CD14-positive monocyte (primary cell): ENCODE measurements at regions not wholly inside any gene's neighbourhood (a gene's known extent, or its start where the extent isn't known, plus 50 kb on each side); places are given as distances from the start of the nearest gene placed in this dataset.

Experiments
- DNase-seq, 3 donors: peaks; one replicate each; pipeline ENCODE4 v3.0.0-alpha.2; 2011 to 2022
- H2AFZ ChIP-seq: 2 replicates; pipeline ENCODE4 v1.6.0; 2012; ENCODE audit warnings: mild to moderate bottlenecking, low read depth, low read length, inconsistent platforms; ENCODE audit not compliant: insufficient read depth, poor library complexity, severe bottlenecking
- H3K27ac ChIP-seq, 2 donors: 1 replicate in 1 of 2; 2 replicates in 1 of 2; pipeline ENCODE4 v1.5.1; 2012 to 2013; ENCODE audit warnings: low read length in 2 of 2, control low read depth in 1 of 2, inconsistent platforms in 1 of 2, low read depth in 1 of 2, mild to moderate bottlenecking in 1 of 2
- H3K27me3 ChIP-seq, 2 donors: one replicate each; pipeline versions ENCODE4 v1.6.0 to v1.6.1; 2011 to 2013; ENCODE audit warnings: low read length in 2 of 2; ENCODE audit not compliant: control insufficient read depth in 2 of 2, insufficient read depth in 2 of 2
- H3K36me3 ChIP-seq, 2 donors: replicated peaks in 1 of 2; 1 replicate in 1 of 2; 2 replicates in 1 of 2; pipeline versions ENCODE4 v1.5.1 to v1.6.1; 2012 to 2013; ENCODE audit warnings: low read length in 2 of 2, control low read depth in 1 of 2, inconsistent platforms in 1 of 2, mild to moderate bottlenecking in 1 of 2; ENCODE audit not compliant: insufficient read depth in 2 of 2, control insufficient read depth in 1 of 2
- H3K4me1 ChIP-seq, 2 donors: 1 replicate in 1 of 2; 2 replicates in 1 of 2; pipeline versions ENCODE4 v1.5.1 to v1.6.1; 2012 to 2013; ENCODE audit warnings: low read length in 2 of 2, control low read depth in 1 of 2, inconsistent platforms in 1 of 2, mild to moderate bottlenecking in 1 of 2, moderate library complexity in 1 of 2; ENCODE audit not compliant: insufficient read depth in 2 of 2, control insufficient read depth in 1 of 2
- H3K4me2 ChIP-seq: replicated peaks from 2 replicates; pipeline ENCODE3; 2012; ENCODE audit warnings: low read length, moderate library complexity, mild to moderate bottlenecking; ENCODE audit not compliant: poor library complexity, severe bottlenecking; ENCODE audit errors: extremely low read depth
- H3K4me3 ChIP-seq, 3 experiments: fragments of 200-600 bp in 1 of 3; sonication (generic) in 1 of 3; replicated peaks in 1 of 3; 1 replicate in 2 of 3; 2 replicates in 1 of 3; pipeline ENCODE4 v1.5.1; 2011 to 2013; ENCODE audit warnings: low read length in 3 of 3, mild to moderate bottlenecking in 3 of 3, control low read depth in 2 of 3, low read depth in 2 of 3, inconsistent platforms in 1 of 3, moderate library complexity in 1 of 3
- H3K79me2 ChIP-seq: 2 replicates; pipeline ENCODE4 v1.6.0; 2012; ENCODE audit warnings: mild to moderate bottlenecking, control low read depth, inconsistent platforms, low read length, moderate library complexity; ENCODE audit not compliant: insufficient read depth
- H3K9ac ChIP-seq: 2 replicates; pipeline ENCODE4 v1.6.0; 2017; ENCODE audit warnings: low read length, mild to moderate bottlenecking; ENCODE audit not compliant: insufficient read depth, poor library complexity, severe bottlenecking
- H3K9me3 ChIP-seq, 2 donors: replicated peaks in 1 of 2; 1 replicate in 1 of 2; 2 replicates in 1 of 2; pipeline versions ENCODE4 v1.5.1 to v1.6.1; 2012 to 2013; ENCODE audit warnings: low read length in 2 of 2, control low read depth in 1 of 2; ENCODE audit not compliant: control insufficient read depth in 1 of 2, insufficient read depth in 1 of 2
- H4K20me1 ChIP-seq: 2 replicates; pipeline ENCODE4 v1.6.0; 2012; ENCODE audit warnings: mild to moderate bottlenecking, low read length, control low read depth, moderate library complexity; ENCODE audit not compliant: insufficient read depth
- H3K27ac Mint-ChIP-seq, 7 donors: one replicate each; pipeline ENCODE4 v1.8.0; 2020; ENCODE audit warnings: mild to moderate bottlenecking in 7 of 7, mixed read lengths in 7 of 7, moderate library complexity in 6 of 7, inconsistent platforms in 2 of 7
- H3K27me3 Mint-ChIP-seq, 3 donors: one replicate each; pipeline ENCODE4 v1.8.0; 2021 to 2022; ENCODE audit warnings: low read depth in 3 of 3, mild to moderate bottlenecking in 3 of 3, mixed read lengths in 3 of 3, moderate library complexity in 3 of 3, inconsistent platforms in 1 of 3
- H3K36me3 Mint-ChIP-seq, 2 donors: one replicate each; pipeline ENCODE4 v1.8.0; 2020; ENCODE audit warnings: mixed read lengths in 2 of 2, inconsistent platforms in 1 of 2, mild to moderate bottlenecking in 1 of 2
- H3K4me1 Mint-ChIP-seq: one replicate; pipeline ENCODE4 v1.8.0; 2020; ENCODE audit warnings: mild to moderate bottlenecking, mixed read lengths
- H3K4me3 Mint-ChIP-seq, 2 donors: one replicate each; pipeline ENCODE4 v1.8.0; 2020; ENCODE audit warnings: mild to moderate bottlenecking in 2 of 2, mixed read lengths in 2 of 2, moderate library complexity in 1 of 2
- H3K9me3 Mint-ChIP-seq, 7 donors: one replicate each; pipeline ENCODE4 v1.8.0; 2020 to 2022; ENCODE audit warnings: mixed read lengths in 7 of 7, mild to moderate bottlenecking in 6 of 7, moderate library complexity in 6 of 7, inconsistent platforms in 2 of 7
- CTCF ChIP-seq: fragments of 200-600 bp; IDR thresholded peaks from one replicate; pipeline ENCODE4 v1.8.0; 2022; ENCODE audit warnings: antibody characterized with exemption, mild to moderate bottlenecking
- WGBS: methylation state at CpG from one replicate; pipeline ENCODE4 v1.1.5; 2013; ENCODE audit warnings: missing lambda C conversion rate; ENCODE audit not compliant: insufficient coverage; 5-methylcytosine and 5-hydroxymethylcytosine counted together
- intact Hi-C, 2 donors: fragments of 100-400 bp; cut with micrococcal nuclease; formaldehyde crosslinking; loops; one replicate each; pipeline versions ENCODE4 v1.15.0 to v1.15.1; 2023

- Mint-ChIP-seq H3K4me3 (no peak overlapping the region), H3K27me3 (peaks cover 0 to 2% (median 0%) of the 10 kb centered on the region in 3 donors), H3K27ac (no peak overlapping the region), H3K4me1 (no peaks in the 10 kb centered on the region), H3K9me3 (peaks cover 19 to 45% (median 23%) of the 10 kb centered on the region in 7 donors), H3K36me3 (no peaks in the 10 kb centered on the region)
- no peak for DNase-seq
- no peak overlapping the region for H3K4me3 ChIP-seq
- H3K4me1 ChIP-seq = no peaks in the 10 kb centered on the region
- no CpG with 5 or more reads among the region's 5 CpGs for WGBS
- H3K27me3 ChIP-seq = no peaks in the 10 kb centered on the region
- H3K4me2 ChIP-seq = no peak overlapping the region
- TF ChIP-seq CTCF = no peak
- no peaks in the 10 kb centered on the region for H4K20me1 ChIP-seq
- H3K27ac ChIP-seq = no peak overlapping the region
- H3K9ac ChIP-seq = no peak overlapping the region
- H3K79me2 ChIP-seq = no peaks in the 10 kb centered on the region
- H3K36me3 ChIP-seq = no peaks in the 10 kb centered on the region
- intact Hi-C loops = no loop called here
- peaks cover 38 to 61% of the 10 kb centered on the region in 2 donors for H3K9me3 ChIP-seq
- no peak overlapping the region for H2AFZ ChIP-seq
Measured at GRCh38 chr7:68917041-68917651, 681.1 kb upstream of the AUTS2 start.

GRCh38 chr7:68918621-68919020 is 679.7 kb upstream of the AUTS2 start:
- Mint-ChIP-seq H3K9me3 (peaks cover 16 to 51% (median 23%) of the 10 kb centered on the region in 7 donors), H3K27ac (no peak overlapping the region), H3K27me3 (peaks cover 0 to 2% (median 0%) of the 10 kb centered on the region in 3 donors), H3K36me3 (no peaks in the 10 kb centered on the region), H3K4me1 (no peaks in the 10 kb centered on the region), H3K4me3 (no peak overlapping the region)
- Histone ChIP-seq H3K4me3 (no peak overlapping the region), H3K27ac (no peak overlapping the region), H3K79me2 (no peaks in the 10 kb centered on the region), H4K20me1 (no peaks in the 10 kb centered on the region), H3K9ac (no peak overlapping the region), H3K4me1 (no peaks in the 10 kb centered on the region), H3K27me3 (no peaks in the 10 kb centered on the region), H3K9me3 (peaks cover 50 to 64% of the 10 kb centered on the region in 2 donors), H3K36me3 (no peaks in the 10 kb centered on the region), H2AFZ (no peak overlapping the region), H3K4me2 (no peak overlapping the region)
- DNase-seq = no peak
- intact Hi-C loops = no loop called here
- WGBS = 86% methylated on average over 2 of the region's 2 CpGs
- TF ChIP-seq CTCF = no peak
